ENCODE measurements at regions not wholly inside any gene's neighbourhood (a gene's known extent, or its start where the extent isn't known, plus 50 kb on each side); places are given as distances from the start of the nearest gene placed in this dataset.

GRCh38 chr20:50405915-50406609 is 104.1 kb upstream of the PTPN1 start:
- no peak for DNase-seq (ENCODE audit: low read depth)

- no peak for DNase-seq (ENCODE audit: low read depth)
These were observed 103.5 kb upstream of the PTPN1 start for GRCh38 chr20:50406610-50407136.

- DNase-seq (ENCODE audit: low read depth), result no peak
These were observed 101.4 kb upstream of the PTPN1 start for GRCh38 chr20:50408526-50409364.

GRCh38 chr20:50409495-50409894 is 100.7 kb upstream of the PTPN1 start:
- DNase-seq (ENCODE audit: low read depth), result no peak

- DNase-seq (ENCODE audit: low read depth), result no peak
These were observed 99.8 kb upstream of the PTPN1 start for GRCh38 chr20:50410343-50410742.

- no peak for DNase-seq (ENCODE audit: low read depth)
These were observed 98.1 kb upstream of the PTPN1 start for GRCh38 chr20:50412069-50412468.

GRCh38 chr20:50412499-50412898 is 97.7 kb upstream of the PTPN1 start:
- DNase-seq (ENCODE audit: low read depth), result no peak

GRCh38 chr20:50413088-50413500 is 97.1 kb upstream of the PTPN1 start:
- DNase-seq (ENCODE audit: low read depth), result no peak

GRCh38 chr20:50415021-50415515 is 95.1 kb upstream of the PTPN1 start:
- DNase-seq (ENCODE audit: low read depth), result no peak

GRCh38 chr20:50415516-50416268 is 94.5 kb upstream of the PTPN1 start:
- no peak for DNase-seq (ENCODE audit: low read depth)

- no peak for DNase-seq (ENCODE audit: low read depth)
These were observed 93.7 kb upstream of the PTPN1 start for GRCh38 chr20:50416269-50417022.

GRCh38 chr20:50417023-50417329 is 93.2 kb upstream of the PTPN1 start:
- DNase-seq (ENCODE audit: low read depth), result no peak

- DNase-seq (ENCODE audit: low read depth), result no peak
These were observed 92.5 kb upstream of the PTPN1 start for GRCh38 chr20:50417484-50418235.

GRCh38 chr20:50418890-50419642 is 91.1 kb upstream of the PTPN1 start:
- no peak for DNase-seq (ENCODE audit: low read depth)

GRCh38 chr20:50420380-50420779 is 89.8 kb upstream of the PTPN1 start:
- DNase-seq (ENCODE audit: low read depth), result no peak

GRCh38 chr20:50421356-50422340 is 88.5 kb upstream of the PTPN1 start:
- DNase-seq (ENCODE audit: low read depth), result no peak

- no peak for DNase-seq (ENCODE audit: low read depth)
These were observed 86.4 kb upstream of the PTPN1 start for GRCh38 chr20:50423758-50424157.

- no peak for DNase-seq (ENCODE audit: low read depth)
These were observed 85.1 kb upstream of the PTPN1 start for GRCh38 chr20:50425076-50425475.

All from activated gamma-delta T cell treated with anti-CD3 and anti-CD28 coated beads, Interleukin-2, amount 50 U/mL, for 16 hours (primary cell).